Lower leg skin (tissue), 3 donors: ENCODE measurements at regions not wholly inside any gene's neighbourhood (a gene's known extent, or its start where the extent isn't known, plus 50 kb on each side); places are given as distances from the start of the nearest gene placed in this dataset.

Experiments
- CTCF ChIP-seq, 3 donors: fragments of 450-650 bp; IDR thresholded peaks; one replicate each; pipeline ENCODE4 v1.5.1; 2016; ENCODE audit warnings: antibody characterized with exemption in 3 of 3, mild to moderate bottlenecking in 3 of 3, moderate library complexity in 2 of 3
- POLR2A ChIP-seq, 2 donors: fragments of 450-650 bp; IDR thresholded peaks; one replicate each; pipeline ENCODE4 v1.6.1; 2016 to 2017; ENCODE audit warnings: antibody characterized with exemption in 2 of 2, mild to moderate bottlenecking in 1 of 2, moderate library complexity in 1 of 2

GRCh38 chr9:102355982-102356381, 617.5 kb upstream of the GRIN3A start:
- TF ChIP-seq CTCF (IDR thresholded peaks at IDR 0.05), result no peak
- no peak for TF ChIP-seq POLR2A (IDR thresholded peaks at IDR 0.05)
